BJ (cell line): ENCODE measurements at regions not wholly inside any gene's neighbourhood (a gene's known extent, or its start where the extent isn't known, plus 50 kb on each side); places are given as distances from the start of the nearest gene placed in this dataset.

Source experiments
- CTCF ChIA-PET: fragments of 350-600 bp; formaldehyde crosslinking; extraction: SDS; loops from one replicate; lab custom pipeline; 2021; ENCODE audit warnings: antibody characterized with exemption, inconsistent platforms; lab: Yijun Ruan, JAX
- POLR2A ChIA-PET: fragments of 300-600 bp; sonication (Branson Sonifier 250); formaldehyde crosslinking; extraction: SDS; loops from one replicate; lab custom pipeline; 2021; ENCODE audit warnings: antibody characterized with exemption; lab: Charles Lee
- DNase-seq: peaks from one replicate; pipeline ENCODE4 v3.0.0-alpha.2; 2011; ENCODE audit warnings: low read depth
- H3K27me3 ChIP-seq: 2 replicates; pipeline ENCODE4 v1.6.0; 2011; ENCODE audit warnings: low read length; ENCODE audit not compliant: control insufficient read depth, insufficient read depth
- H3K36me3 ChIP-seq: 2 replicates; pipeline ENCODE4 v1.5.1; 2011; ENCODE audit warnings: low read length; ENCODE audit not compliant: control insufficient read depth, insufficient read depth
- H3K4me3 ChIP-seq: 2 replicates; pipeline ENCODE4 v1.5.1; 2011; ENCODE audit warnings: low read depth, mild to moderate bottlenecking, control low read depth, low read length
- TF ChIP-seq, protein P1 (sequence below): IDR thresholded peaks from 2 replicates; pipeline ENCODE4 v1.5.1; 2011; ENCODE audit warnings: low read depth, mild to moderate bottlenecking, control low read depth, inconsistent platforms, low read length, moderate library complexity; ENCODE audit not compliant: insufficient read depth

DNA sequence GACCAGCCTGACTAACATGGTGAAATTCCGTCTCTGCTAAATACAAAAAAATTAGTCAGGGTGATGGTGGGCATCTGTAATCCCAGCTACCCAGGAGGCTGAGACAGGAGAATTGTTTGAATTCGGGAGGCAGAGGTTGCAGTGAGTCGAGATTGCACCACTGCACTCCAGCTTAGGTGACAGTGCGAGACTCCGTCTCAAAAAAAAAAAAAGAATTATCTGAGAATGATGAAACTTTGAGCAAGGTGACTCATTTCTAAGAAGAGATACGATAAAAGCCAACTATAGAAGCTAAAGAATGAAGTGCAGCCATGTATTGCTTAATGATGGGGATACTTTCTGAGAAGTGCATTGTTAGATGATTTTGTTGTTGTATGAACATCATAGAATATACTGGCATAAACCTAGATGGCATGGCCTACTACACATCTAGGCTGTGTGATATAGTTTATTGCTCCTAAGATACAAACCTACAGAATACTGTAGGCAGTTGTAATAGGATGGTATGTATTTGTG, 64.7 kb downstream of the SNRPE start:
- H3K36me3 ChIP-seq, result no peaks in the 10 kb centered on the region
- POLR2A ChIA-PET, result no interaction called here
- CTCF ChIA-PET, result interaction anchor here (0.6 to 1.0 kb wide), 3 partner anchors 11 to 297 kb away, joined by 3 to 5 read pairs (median 3); no protein-coding TSS in a partner anchor
- TF ChIP-seq, protein P1, sequence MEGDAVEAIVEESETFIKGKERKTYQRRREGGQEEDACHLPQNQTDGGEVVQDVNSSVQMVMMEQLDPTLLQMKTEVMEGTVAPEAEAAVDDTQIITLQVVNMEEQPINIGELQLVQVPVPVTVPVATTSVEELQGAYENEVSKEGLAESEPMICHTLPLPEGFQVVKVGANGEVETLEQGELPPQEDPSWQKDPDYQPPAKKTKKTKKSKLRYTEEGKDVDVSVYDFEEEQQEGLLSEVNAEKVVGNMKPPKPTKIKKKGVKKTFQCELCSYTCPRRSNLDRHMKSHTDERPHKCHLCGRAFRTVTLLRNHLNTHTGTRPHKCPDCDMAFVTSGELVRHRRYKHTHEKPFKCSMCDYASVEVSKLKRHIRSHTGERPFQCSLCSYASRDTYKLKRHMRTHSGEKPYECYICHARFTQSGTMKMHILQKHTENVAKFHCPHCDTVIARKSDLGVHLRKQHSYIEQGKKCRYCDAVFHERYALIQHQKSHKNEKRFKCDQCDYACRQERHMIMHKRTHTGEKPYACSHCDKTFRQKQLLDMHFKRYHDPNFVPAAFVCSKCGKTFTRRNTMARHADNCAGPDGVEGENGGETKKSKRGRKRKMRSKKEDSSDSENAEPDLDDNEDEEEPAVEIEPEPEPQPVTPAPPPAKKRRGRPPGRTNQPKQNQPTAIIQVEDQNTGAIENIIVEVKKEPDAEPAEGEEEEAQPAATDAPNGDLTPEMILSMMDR, result no peak
- no peaks in the 10 kb centered on the region for H3K27me3 ChIP-seq
- no peak for DNase-seq
- H3K4me3 ChIP-seq, result no peak overlapping the region

DNA sequence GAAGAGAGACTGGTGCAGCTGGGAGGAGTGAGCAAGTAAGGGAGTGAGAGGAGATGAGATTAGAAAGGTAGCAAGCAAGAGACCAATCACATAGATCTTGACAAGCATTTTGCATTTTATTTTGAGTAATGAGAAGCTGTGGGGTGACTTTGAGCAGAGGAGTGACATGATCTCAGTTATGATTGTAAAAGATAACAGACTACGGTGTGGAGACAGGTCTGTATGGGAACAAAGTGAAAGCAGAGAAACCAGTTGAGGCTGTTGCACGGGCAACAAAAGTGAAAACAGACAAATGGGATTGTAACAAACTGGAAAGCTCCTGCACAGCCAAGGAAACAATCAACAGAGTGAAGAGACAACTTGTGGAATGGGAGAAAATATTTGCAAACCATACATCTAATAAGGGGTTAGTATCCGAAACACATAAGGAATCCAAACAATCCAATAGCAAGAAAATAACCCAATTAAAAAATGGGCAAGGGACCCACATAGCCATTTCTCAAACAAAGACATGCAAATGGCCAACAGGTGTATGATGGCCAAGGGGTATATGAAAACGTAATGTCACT, 68.4 kb downstream of the SNRPE start:
- POLR2A ChIA-PET, result no interaction called here
- H3K36me3 ChIP-seq, result no peaks in the 10 kb centered on the region
- TF ChIP-seq, protein P1, result no peak
- CTCF ChIA-PET, result no interaction called here
- H3K27me3 ChIP-seq, result no peaks in the 10 kb centered on the region
- no peak overlapping the region for H3K4me3 ChIP-seq
- DNase-seq, result no peak

DNA sequence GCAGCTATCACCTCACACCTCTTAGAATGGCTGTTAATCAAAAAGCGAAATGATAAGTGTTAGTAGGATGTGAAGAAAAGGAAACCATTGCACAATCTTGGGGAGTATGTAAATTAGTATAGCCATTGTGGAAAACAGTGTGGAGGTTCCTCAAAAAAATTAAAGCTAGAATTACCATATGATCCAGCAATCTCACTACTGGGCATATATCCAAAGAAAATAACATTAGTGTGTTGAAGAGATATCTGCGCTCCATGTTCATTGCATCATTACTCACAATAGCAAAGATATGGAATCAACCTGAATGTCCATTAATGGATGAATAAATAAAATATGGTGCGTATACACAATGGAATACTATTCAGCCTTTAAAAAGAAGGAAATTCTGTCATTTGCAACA, 68.9 kb downstream of the SNRPE start:
- Histone ChIP-seq H3K36me3 (no peaks in the 10 kb centered on the region), H3K4me3 (no peak overlapping the region), H3K27me3 (0 out of 2 replicates have a peak, but pooled peaks cover under 1% of the 10 kb centered on the region)
- ChIA-PET POLR2A (no interaction called here), CTCF (no interaction called here)
- TF ChIP-seq, protein P1, result no peak
- DNase-seq, result no peak

GRCh38 chr1:203931953-203932352, 70.6 kb downstream of the SNRPE start:
- POLR2A ChIA-PET, result no interaction called here
- CTCF ChIA-PET, result interaction anchor here (1.0 kb wide), 1 partner anchor 196 kb away, joined by 3 read pairs; no protein-coding TSS in a partner anchor

DNA sequence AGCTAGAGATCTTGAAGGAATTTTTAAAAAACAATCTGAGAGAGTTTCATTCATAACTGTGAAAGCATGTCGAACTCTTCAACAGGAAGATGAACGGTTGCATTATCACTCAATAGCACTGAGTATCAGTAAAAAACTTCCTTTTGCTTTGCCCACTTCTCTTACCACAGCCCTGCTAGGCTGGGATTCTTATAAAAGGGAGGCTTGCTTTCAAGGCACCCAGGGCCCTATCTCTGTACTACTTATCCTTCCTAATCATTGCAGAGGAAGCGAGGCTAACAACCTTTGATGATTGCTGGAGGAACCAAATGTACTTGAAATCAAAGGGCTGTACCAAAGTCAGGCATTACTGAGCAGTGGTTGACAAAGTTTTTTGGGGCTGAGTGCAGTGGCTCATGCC, 71.2 kb downstream of the SNRPE start:
- Histone ChIP-seq H3K36me3 (no peaks in the 10 kb centered on the region), H3K4me3 (no peak overlapping the region), H3K27me3 (0 out of 2 replicates have a peak, but pooled peaks cover 3% of the 10 kb centered on the region)
- POLR2A ChIA-PET, result no interaction called here
- no peak for DNase-seq
- TF ChIP-seq, protein P1, result no peak
- CTCF ChIA-PET, result interaction anchor here (1.0 kb wide), 1 partner anchor 195 kb away, joined by 3 read pairs; no protein-coding TSS in a partner anchor

More at GRCh38 chr1:203931953-203932352, 70.6 kb downstream of the SNRPE start:
- TF ChIP-seq, protein P1, result no peak
- Histone ChIP-seq H3K27me3 (0 out of 2 replicates have a peak, but pooled peaks cover 3% of the 10 kb centered on the region), H3K4me3 (no peak overlapping the region), H3K36me3 (no peaks in the 10 kb centered on the region)
- DNase-seq, result no peak
